Prostate gland (tissue), 1 donor: ENCODE measurements at regions not wholly inside any gene's neighbourhood (a gene's known extent, or its start where the extent isn't known, plus 50 kb on each side); places are given as distances from the start of the nearest gene placed in this dataset.

Experiments
- POLR2A ChIP-seq: fragments of 450-650 bp; IDR thresholded peaks from one replicate; pipeline ENCODE4 v1.6.1; 2016; ENCODE audit warnings: antibody characterized with exemption, mild to moderate bottlenecking
- POLR2AphosphoS5 ChIP-seq: sonication (generic); formaldehyde crosslinking; IDR thresholded peaks from one replicate; pipeline ENCODE4 v1.6.1; 2017; ENCODE audit warnings: antibody characterized with exemption

GRCh38 chr2:237160271-237160919 lies 74.7 kb downstream of the COPS8 start:
- TF ChIP-seq POLR2A (no peak), POLR2AphosphoS5 (no peak)
